GM12873 (cell line): ENCODE measurements at regions not wholly inside any gene's neighbourhood (a gene's known extent, or its start where the extent isn't known, plus 50 kb on each side); places are given as distances from the start of the nearest gene placed in this dataset.

Experiments used
- CTCF ChIP-seq: IDR thresholded peaks from 2 replicates; pipeline ENCODE4 v1.5.1; 2012; ENCODE audit warnings: low read depth, mild to moderate bottlenecking, moderate library complexity, low read length, control low read depth; ENCODE audit not compliant: insufficient read depth; ENCODE audit errors: missing control alignments

- TF ChIP-seq CTCF = no peak
Observed at GRCh38 chr9:107761307-107761706, 271.7 kb upstream of the KLF4 start.

- TF ChIP-seq CTCF = no peak
Observed at GRCh38 chr9:107760469-107761242, 271.1 kb upstream of the KLF4 start.

GRCh38 chr9:107759823-107760166 is 270.2 kb upstream of the KLF4 start:
- no peak for TF ChIP-seq CTCF

- no peak for TF ChIP-seq CTCF
Observed at GRCh38 chr9:107759009-107759822, 269.6 kb upstream of the KLF4 start.

- TF ChIP-seq CTCF = no peak
Observed at GRCh38 chr9:107756091-107756490, 266.5 kb upstream of the KLF4 start.

- no peak for TF ChIP-seq CTCF
Observed at GRCh38 chr9:107755246-107755645, 265.7 kb upstream of the KLF4 start.

- no peak for TF ChIP-seq CTCF
Observed at GRCh38 chr9:107751567-107752210, 262.1 kb upstream of the KLF4 start.
